RWPE2 (cell line): ENCODE measurements at regions not wholly inside any gene's neighbourhood (a gene's known extent, or its start where the extent isn't known, plus 50 kb on each side); places are given as distances from the start of the nearest gene placed in this dataset.

Experiments used
- ATAC-seq: fragments of 200-7000 bp; cut with Tn5 transposase; 3 replicates; pipeline ENCODE4 v1.9.1; 2021; ENCODE audit warnings: low read depth
- DNase-seq: peaks from one replicate; pipeline ENCODE4 v3.0.0-alpha.2; 2020; ENCODE audit warnings: low spot score
- H3K27ac ChIP-seq: fragments of 450-650 bp; 2 replicates; pipeline ENCODE4 v1.5.1; 2017; ENCODE audit warnings: mild to moderate bottlenecking; ENCODE audit not compliant: poor library complexity, severe bottlenecking
- H3K27me3 ChIP-seq: fragments of 250-450 bp; sonication (Bioruptor Pico); 2 replicates; pipeline ENCODE4 v1.5.1; 2021; ENCODE audit warnings: mild to moderate bottlenecking, moderate library complexity; ENCODE audit not compliant: insufficient read depth, poor library complexity, severe bottlenecking
- H3K36me3 ChIP-seq: fragments of 250-450 bp; sonication (Bioruptor Pico); 2 replicates; pipeline ENCODE4 v1.5.1; 2020; ENCODE audit warnings: low read depth, mild to moderate bottlenecking, moderate library complexity
- H3K4me1 ChIP-seq: fragments of 250-450 bp; sonication (Bioruptor Pico); 2 replicates; pipeline ENCODE4 v1.5.1; 2021; ENCODE audit warnings: mild to moderate bottlenecking, moderate library complexity; ENCODE audit not compliant: insufficient read depth, poor library complexity, severe bottlenecking
- H3K4me3 ChIP-seq: fragments of 250-450 bp; sonication (Bioruptor Pico); 2 replicates; pipeline ENCODE4 v1.5.1; 2021; ENCODE audit warnings: mild to moderate bottlenecking, moderate library complexity; ENCODE audit not compliant: severe bottlenecking
- H3K9me3 ChIP-seq: fragments of 250-450 bp; sonication (Bioruptor Pico); 2 replicates; pipeline ENCODE4 v1.5.1; 2021; ENCODE audit warnings: mild to moderate bottlenecking, moderate library complexity; ENCODE audit not compliant: severe bottlenecking
- CTCF ChIP-seq: fragments of 450-650 bp; IDR thresholded peaks from one replicate; pipeline ENCODE4 v1.5.1; 2017; ENCODE audit warnings: mild to moderate bottlenecking, moderate library complexity; ENCODE audit not compliant: poor library complexity, severe bottlenecking

GRCh38 chr10:63718421-63718820, 197.2 kb downstream of the REEP3 start:
- no peak overlapping the region for H3K27ac ChIP-seq
- no peak overlapping the region for H3K4me3 ChIP-seq
- H3K27me3 ChIP-seq = no peaks in the 10 kb centered on the region
- no peak for ATAC-seq
- DNase-seq = no peak
- no peaks in the 10 kb centered on the region for H3K36me3 ChIP-seq
- H3K4me1 ChIP-seq = peaks cover 14% of the 10 kb centered on the region
- no peaks in the 10 kb centered on the region for H3K9me3 ChIP-seq
- no peak for TF ChIP-seq CTCF

- no peak for TF ChIP-seq CTCF
- peaks cover 9% of the 10 kb centered on the region for H3K4me1 ChIP-seq
- DNase-seq (no peak), ATAC-seq (no peak)
- H3K27me3 ChIP-seq = no peaks in the 10 kb centered on the region
- H3K9me3 ChIP-seq = no peaks in the 10 kb centered on the region
- no peak overlapping the region for H3K4me3 ChIP-seq
- no peak overlapping the region for H3K27ac ChIP-seq
- H3K36me3 ChIP-seq = no peaks in the 10 kb centered on the region
Measured at GRCh38 chr10:63719226-63719856, 198.1 kb downstream of the REEP3 start.

GRCh38 chr10:63720072-63720537, 198.9 kb downstream of the REEP3 start:
- peak; percentile 62; the same call in 2 of the 3 replicates for ATAC-seq
- Histone ChIP-seq H3K4me3 (no peak overlapping the region), H3K27ac (no peak overlapping the region), H3K36me3 (no peaks in the 10 kb centered on the region), H3K4me1 (peaks cover 9% of the 10 kb centered on the region), H3K27me3 (no peaks in the 10 kb centered on the region), H3K9me3 (no peaks in the 10 kb centered on the region)
- DNase-seq = no peak
- peak; percentile 99 for TF ChIP-seq CTCF

- Histone ChIP-seq H3K27me3 (no peaks in the 10 kb centered on the region), H3K36me3 (no peaks in the 10 kb centered on the region), H3K4me1 (peaks cover 9% of the 10 kb centered on the region), H3K9me3 (no peaks in the 10 kb centered on the region), H3K27ac (no peak overlapping the region), H3K4me3 (no peak overlapping the region)
- TF ChIP-seq CTCF = no peak
- DNase-seq (no peak), ATAC-seq (no peak)
Measured at GRCh38 chr10:63720676-63721075, 199.5 kb downstream of the REEP3 start.

GRCh38 chr10:63722537-63722936, 201.3 kb downstream of the REEP3 start:
- Histone ChIP-seq H3K27ac (no peak overlapping the region), H3K27me3 (no peaks in the 10 kb centered on the region), H3K36me3 (no peaks in the 10 kb centered on the region), H3K4me3 (no peak overlapping the region), H3K9me3 (no peaks in the 10 kb centered on the region), H3K4me1 (peaks cover 9% of the 10 kb centered on the region)
- DNase-seq = no peak
- ATAC-seq = no peak
- TF ChIP-seq CTCF = no peak
